GM19238 (cell line): ENCODE measurements at regions not wholly inside any gene's neighbourhood (a gene's known extent, or its start where the extent isn't known, plus 50 kb on each side); places are given as distances from the start of the nearest gene placed in this dataset.
"Not testable (repeated sequence)": the region's sequence is repeated elsewhere in the genome, so short reads cannot be mapped to it uniquely, and the experiment has no call there.

Experiments
- DNase-seq: peaks from one replicate; pipeline ENCODE4 v3.0.0; 2011; ENCODE audit warnings: low spot score; ENCODE audit not compliant: insufficient read length

DNA sequence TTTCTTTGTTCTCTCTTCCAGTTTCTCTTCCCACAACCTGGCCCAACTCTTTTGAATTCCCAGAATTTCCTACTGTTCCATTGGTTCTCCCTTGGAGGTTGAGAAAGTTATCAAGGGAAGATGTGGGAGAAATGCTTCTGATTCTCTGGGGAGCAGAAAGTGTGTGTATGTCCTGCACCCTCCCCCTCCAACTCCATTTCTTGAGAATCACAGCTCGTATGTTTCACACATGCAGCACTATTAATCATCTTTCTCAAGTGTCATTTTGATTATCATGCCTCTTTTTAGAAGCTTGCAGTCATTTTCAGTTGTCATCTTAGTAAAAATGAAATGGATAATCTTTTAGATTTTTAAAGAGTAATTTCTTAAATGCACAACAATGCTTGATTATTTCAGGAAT lies 296.8 kb upstream of the SLC39A10 start:
- DNase-seq, result no peak

DNA sequence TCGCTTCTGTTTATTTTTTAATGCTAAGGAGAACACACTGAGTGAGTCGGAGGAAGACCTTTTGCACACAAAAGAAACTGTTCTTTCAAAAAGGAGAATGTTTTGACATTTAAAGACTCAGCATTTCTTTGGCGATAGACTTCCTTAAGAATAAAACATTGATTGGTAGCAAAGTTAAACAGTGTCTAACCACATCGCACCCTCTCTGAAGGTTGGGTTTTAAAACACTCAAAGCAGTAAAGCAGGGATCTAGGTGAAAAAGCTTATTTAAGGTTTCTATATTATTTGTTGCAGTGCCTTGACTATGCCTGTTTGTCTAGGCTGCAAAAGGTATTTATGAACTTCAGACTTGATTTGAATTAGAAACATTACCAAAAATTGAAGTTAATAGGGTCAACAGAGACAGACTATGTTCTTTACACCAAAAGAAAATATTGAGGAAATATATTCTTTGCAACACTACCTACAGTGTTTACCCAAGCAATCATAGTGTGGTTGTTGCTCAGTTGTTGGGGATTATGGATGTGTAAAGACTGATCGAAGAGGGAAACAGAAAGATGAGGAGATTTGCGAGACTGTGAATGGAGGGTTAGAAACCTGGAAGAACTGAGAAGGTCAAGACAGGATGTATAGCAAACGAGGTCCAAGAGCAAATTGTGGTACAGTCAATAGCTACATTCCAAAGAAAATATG lies 297.8 kb upstream of the SLC39A10 start:
- DNase-seq, result no peak

DNA sequence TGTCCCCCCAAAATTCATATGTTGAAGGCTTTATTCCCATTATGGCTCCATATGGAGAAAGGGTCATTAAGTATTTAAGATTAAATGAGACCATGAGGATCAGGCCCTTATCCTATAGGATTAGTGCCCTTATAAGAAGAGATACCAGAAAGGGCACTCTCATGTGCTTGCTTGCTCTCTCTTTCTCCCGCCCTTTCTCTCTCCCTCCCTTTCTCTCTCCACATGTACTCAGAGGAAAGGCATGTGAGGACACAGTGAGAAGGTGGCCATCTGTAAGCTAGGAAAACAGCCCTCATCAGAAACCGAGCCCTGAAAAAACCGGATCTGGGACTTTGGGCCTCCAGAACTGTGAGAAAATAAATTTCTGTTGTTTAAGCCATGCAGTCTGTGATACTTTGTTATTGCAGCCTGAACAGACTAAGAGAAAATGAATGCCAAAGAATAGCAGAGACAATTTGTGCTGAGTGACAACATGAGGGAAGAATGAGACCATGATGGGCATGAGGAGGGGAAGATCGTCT lies 300.0 kb upstream of the SLC39A10 start:
- no peak for DNase-seq

DNA sequence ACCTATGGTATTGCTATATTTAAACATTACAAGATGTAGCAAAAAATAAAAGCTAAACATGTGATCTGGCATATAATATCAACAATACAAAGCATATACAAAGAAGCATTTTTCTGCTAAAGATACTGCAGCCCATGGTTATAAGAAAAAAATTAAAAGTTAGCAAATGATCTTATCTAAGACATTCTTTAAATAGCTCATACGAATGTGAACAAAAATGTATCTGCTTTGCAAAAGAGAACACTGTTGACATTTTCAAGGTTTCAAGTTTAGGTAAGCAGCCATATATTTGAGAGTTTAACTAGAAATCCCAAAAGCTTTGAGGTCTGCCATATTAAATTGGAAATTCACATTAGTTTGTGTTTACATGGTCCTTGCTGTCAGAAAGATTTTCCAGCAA lies 301.0 kb upstream of the SLC39A10 start:
- no peak for DNase-seq

DNA sequence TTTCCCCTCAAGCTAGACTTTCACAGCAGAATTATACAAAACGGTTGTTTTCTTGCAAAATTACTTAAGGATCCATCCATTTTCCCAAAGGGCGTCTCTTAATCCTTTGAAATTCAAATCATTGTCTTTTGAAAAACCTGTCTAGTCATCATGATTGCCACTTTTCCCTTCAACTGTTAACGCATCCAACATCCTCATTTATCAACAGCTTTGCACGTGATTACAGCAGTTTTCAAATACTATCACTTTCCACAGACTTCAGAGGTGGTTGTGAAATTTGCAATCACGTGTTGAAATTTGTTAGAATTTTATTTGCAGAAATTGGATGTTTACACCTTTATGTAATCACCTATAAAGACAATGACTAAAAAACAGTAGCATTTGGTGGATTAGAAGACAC lies 304.4 kb upstream of the SLC39A10 start:
- no peak for DNase-seq

DNA sequence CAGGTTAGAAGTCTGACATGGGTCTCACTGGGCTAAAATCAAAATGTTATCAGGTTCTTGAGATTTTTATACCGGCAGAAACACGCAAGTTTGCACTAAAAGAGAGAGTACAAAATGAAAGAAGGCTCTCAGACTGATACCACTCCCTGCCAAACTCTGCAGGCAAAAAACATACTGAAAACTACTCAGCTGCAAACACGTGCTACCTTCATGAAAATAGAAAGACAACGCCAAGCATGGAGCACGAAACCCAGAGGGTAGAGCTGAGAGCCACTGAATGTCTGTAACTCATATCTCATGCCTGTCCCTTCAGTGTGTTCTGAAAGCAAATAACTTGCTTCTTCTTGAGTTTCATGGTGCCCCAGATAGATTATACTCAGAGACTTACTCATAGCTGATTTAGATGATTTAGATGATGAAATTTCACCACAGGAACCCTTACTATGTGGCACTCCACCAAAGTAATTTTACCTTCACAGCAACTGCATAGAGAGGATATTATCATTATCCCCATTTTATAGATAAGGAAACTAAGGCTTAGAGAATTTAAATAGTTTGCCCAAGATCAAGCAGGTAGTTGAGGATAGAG lies 313.0 kb upstream of the SLC39A10 start:
- no peak for DNase-seq

DNA sequence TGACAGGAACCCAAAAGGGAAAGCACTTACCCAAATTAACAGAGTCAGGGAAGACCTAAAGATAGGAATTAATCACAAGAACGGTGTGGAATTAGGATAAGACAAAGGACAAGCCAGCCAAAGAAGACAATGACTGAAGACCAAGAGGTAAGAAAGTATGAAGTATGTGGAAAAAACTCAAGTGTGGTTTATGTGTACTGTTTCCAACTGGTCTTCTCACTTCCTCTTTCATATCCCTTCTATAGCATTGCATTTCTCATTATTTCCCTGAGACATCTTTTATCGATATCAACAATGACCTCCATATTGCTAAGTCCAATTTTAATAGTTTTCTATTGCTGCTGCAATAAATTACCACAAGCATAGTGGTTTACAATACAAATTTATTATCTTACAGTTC lies 313.5 kb upstream of the SLC39A10 start:
- no peak for DNase-seq

DNA sequence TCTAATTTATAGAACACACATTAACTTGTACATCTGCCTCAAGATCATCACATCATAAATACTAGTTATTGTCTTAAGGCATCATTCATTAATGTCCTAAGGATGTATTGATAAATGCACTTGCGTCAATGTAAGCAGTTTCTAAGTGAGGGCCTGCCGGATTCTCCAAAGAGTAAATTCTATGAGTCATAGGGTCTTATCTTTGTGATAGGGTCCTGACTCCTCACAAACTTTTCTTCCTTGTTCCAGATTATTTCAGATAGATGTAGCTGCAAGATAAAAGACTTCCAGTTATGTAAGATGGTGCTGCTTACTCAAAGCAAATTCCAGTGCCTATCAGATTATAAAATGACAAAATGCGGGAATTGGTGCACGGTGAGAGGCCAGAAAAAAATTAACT lies 315.0 kb upstream of the SLC39A10 start:
- no peak for DNase-seq

DNA sequence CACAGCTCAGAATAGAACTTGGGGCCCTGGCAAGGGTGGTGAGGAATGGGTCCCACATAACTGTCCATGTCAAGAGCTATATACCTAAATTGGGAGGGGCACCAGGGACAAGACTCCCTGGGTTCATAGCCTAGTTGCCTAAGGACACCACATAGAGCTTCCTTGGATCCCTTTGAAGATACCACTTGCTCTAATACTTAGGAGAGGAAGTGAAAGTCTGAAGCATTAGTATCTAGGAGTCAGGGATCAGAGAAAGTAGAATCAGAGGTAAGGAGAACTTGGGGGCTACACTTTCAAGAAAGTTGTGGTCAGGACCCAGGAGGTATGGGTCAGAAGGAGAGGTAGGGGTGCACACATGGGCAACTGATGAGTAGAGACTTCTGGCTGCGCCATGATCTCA lies 318.2 kb upstream of the SLC39A10 start:
- no peak for DNase-seq

DNA sequence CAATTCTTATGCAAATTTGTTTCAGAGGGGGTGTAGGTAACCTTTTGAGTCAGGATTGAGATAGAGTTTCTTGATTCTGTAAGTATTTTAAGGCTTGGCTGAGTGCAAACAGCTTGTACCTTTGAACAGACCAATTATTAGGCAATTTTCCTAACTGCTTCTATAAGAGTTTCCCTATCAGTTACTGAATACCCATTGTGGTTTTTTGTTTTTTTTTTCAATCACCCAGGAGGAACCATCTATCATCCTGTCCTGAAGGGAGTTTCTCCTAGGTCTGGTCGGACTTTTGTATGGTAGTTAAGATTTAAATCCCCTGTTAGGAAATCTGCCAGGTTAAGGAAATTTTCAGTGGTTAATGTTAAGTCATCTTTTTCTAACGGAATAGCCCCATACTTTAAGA lies 319.4 kb upstream of the SLC39A10 start:
- DNase-seq, result no peak

DNA sequence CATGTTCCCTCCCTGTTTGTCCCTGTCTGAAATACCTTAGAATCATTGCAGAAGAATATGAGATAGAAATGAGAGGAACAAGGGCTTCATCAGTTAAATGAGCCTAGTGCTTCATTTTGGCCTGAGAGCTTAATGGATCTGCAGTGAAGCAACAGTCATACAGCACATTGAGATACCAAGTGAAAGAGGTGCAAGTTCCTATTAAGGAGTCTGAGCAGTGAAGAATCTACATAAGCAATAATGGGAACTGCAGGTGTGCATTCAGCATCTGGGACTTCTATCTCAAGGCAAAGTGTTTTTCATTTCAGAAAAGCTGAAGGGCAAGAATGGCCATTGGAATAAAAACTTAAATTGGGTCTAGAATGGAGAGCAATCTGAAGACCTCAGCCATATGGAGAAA lies 323.2 kb upstream of the SLC39A10 start:
- no peak for DNase-seq

DNA sequence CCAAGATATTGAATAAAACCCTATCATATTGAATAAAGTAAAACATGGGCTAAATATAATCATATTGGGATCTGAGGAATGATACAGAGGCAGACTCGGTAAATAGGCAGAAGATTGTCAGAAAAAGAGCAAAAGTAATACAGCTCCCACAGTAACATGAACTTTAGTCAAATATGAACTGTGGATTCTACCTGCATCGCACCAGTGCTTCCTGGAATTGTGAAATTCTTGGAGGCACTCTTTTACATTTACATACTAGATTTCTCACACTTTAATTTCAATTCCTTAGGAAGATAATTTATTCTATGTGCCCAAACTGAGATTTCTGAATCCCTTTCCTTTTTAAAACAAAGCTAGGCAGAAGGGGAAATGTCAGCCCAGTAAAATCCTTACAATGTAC lies 325.1 kb upstream of the SLC39A10 start:
- no peak for DNase-seq

DNA sequence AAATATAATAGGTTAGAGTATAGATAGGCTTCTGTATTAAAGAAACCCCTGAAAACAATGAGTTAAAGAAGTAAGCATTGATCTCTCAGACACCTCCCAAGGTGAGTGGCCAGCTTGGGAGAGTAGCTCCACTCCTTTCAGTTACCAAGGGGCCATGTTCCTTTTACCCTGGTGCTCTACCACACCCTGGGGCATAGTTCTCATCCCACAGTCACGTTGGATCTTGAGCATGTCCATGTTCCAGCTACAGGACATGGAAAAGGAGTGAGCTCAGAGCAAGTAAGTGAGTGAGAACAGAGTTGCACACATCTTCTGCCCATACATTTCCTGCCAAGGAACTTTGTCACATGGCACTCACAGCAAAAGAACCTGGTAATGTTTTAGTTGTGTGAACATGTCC lies 325.9 kb upstream of the SLC39A10 start:
- DNase-seq, result no peak

DNA sequence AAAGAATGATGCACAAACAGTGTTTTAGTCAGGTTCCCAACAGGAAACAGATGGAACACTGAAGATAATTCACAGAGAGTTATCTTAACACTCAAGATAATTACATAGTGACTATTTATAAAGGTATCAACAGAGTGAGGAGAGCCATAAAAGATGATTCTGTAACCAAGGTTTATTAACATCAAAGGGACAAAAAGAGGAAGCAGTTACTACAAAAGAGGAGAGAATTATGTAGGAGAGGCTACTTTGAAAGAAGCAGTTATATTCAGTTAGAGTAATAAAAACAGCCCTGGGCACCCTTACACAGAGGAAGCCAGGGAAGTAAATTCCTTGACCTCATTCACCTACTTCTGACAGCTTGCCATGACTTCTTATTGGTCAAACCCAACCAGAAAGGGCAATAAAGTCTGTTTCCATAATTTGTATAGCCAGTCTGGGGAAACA lies 326.5 kb upstream of the SLC39A10 start:
- DNase-seq, result no peak

DNA sequence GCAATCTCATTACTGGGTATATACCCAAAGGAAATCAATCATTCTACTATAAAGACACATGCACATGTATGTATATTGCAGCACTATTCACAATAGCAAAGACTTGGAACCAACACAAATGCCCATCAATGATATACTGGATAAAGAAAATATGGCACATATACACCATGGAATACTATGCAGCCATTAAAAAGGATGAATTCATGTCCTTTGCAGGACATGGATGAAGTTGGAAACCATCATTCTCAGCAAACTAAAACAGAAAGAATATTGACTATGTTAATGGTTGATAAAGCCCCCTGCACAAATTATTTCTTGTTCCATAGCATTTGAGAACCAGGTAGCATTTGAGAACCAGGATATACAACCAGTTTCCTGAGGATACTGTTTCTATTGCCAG lies 327.2 kb upstream of the SLC39A10 start:
- not testable (repeated sequence) for DNase-seq

DNA sequence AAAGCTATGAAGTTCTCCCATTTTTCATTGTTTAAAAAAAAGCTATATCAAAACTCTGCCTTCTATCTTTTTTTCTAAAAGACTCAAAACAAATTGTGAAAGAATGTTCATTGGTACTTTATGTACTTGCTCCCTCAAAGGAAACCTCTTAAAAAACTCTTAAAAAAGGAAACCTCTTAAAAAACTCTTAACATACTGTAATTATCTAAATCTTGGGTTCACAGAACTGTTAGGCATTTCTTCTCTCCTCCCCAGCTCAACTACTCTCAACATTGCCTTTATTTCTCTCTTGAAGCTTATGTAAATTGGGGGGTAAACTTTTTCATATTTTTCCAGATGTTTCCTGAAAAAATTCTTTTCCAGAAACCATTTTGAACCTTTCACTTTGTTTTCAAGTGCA lies 330.5 kb upstream of the SLC39A10 start:
- no peak for DNase-seq

DNA sequence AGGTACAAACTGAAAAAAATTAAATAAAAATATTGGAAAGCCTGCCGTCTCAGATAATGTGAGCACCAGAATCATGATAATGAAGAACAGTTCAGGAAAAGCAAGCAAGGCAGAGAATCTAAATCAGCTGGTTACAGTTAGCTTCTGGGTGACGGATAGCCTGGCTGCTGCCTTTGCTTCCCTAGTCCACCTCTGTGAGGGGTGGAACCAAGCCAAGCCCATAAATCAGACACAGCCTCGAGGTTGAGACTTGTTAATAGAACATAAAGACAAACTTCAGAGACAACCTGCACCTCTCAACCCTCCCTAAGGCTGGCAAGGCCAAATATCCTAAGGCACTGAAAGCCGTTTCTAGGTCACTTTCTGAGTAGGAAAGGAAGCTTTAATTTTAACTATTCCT lies 334.7 kb upstream of the SLC39A10 start:
- DNase-seq, result no peak

DNA sequence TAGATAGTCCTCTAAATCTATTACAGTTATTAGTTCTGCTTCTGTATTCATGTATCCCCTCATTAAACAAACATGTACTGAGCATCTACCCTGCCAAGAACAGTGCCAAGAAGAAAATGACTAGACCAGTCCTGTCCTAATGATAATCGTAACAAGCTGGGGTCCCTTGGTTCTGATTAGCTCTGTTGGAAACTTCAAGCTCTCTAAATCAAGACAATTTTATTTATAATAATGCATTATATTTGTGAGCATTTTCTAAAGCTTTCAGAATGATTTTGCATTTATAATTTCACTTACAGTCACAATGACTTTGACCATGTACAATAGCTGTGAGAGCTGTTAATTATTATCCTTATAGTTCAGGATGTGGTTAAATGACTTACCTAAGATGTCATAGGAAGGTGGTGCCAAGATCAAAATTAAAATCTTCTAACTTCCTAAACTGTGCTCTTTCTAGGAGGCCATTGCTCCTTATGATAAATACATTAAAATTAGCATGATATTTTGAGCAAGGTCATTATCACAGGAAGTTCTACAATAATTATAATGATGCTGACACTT lies 336.5 kb upstream of the SLC39A10 start:
- DNase-seq, result no peak

DNA sequence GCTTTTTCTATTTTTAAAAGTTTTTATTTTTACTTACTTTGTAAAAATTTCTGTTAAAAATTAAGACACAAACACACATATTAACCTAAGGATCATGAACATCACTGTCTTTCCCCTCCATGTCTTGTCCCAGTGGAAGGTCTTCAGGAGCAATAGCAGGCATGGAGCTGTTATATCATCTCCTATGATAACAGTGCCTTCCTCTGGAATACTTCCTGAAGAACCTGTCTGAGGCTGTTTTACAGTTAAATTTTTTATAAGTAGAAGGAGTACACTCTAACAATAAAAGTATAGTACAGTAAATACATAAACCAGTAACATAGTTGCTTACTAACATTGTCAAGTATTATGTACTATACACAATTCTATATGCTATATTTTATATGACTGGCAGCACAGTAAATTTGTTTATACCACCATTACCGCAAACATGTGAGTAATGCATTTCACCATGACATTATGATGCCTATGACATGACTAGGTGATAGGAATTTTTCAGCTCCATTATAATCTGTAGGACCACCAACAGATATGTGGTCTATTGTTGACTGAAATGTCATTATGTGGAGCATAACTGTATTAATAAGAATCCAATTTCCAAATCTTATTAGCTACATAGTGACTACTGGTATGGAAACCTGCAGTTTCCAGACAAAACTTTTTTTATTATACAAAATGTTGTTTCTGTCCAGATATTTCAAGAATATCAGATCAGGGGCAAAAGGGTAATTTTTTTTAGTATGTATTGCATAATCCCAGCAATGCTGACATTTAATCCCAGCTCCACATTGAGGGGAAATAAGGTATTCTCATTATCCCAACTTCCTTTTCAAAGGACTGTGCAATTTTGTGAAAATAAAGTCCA lies 337.2 kb upstream of the SLC39A10 start:
- no peak for DNase-seq

DNA sequence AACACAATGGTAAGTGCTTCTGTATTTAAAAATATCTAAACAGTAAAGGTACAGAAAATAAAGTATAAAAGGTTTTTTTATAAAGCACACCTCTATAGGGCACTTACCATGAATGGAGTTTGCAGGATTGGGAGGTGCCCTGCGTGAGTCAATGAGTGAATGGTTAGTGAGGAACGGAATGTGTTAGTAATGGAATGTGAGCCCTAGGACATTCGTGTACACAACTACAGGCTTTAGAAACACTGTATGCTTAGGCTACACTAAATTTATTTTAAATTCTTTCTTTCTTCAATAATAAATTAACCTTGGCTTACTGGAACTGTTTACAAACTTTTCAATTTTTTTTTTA lies 337.9 kb upstream of the SLC39A10 start:
- DNase-seq, result no peak

DNA sequence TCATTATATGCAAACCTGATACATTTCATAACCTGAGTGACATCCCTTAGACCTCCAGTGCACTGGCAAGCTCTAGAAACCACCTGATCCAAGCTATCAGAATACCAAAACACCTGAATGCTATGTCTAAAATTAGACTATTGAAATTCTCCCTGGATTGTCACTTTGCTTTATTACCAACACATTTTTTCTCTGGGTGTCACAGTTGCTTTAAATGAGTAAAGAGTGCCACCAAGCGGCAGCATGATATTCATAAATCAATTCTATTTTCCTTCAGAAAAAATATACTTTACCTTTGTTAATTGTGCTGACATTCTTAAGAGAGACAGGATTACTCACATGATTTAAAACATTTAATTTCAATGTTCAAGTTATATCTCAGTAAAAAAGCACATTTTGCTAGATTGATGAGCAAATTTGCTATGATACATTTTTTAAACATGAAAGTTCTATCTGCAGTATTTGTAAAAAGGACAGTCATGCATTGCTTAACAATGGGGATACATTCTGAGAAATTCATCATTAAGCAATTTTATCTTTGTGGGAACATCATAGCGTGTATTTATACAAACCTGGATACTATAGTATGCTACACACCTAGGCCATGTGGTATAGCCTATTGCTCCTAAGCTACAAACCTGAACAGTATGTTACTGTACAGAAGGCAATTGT lies 338.4 kb upstream of the SLC39A10 start:
- DNase-seq, result no peak

DNA sequence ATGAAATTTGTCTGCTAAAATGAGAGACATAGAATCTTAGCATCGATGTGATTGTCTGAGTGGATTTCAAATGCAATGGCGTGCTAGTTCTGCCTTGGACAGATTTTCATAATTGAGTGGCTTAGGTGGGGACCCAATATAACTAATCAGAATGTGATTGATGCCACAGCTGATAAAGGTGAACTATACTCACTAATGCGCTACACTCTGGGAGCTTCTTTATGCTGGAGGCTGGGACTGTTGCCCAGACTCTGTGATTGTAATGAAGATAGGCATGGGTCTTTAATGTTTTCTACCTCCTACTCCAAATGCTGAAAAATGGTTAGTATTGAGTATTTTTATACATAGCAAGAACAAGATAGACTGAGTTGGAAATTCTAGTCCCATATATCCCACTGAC lies 339.5 kb upstream of the SLC39A10 start:
- DNase-seq, result no peak
